ENCODE measurements at regions not wholly inside any gene's neighbourhood (a gene's known extent, or its start where the extent isn't known, plus 50 kb on each side); places are given as distances from the start of the nearest gene placed in this dataset.

- TF ChIP-seq CTCF (IDR thresholded peaks at IDR 0.05 in 4 of 5, conservative IDR thresholded peaks at IDR 0.05 in 1 of 5), result no peak
- TF ChIP-seq POLR2A (IDR thresholded peaks at IDR 0.05), result no peak
Observed at GRCh38 chr12:94767956-94768355, 117.6 kb upstream of the TMCC3 start.

Data from gastrocnemius medialis (tissue), 4 donors.